GM23338 (cell line): ENCODE measurements at regions not wholly inside any gene's neighbourhood (a gene's known extent, or its start where the extent isn't known, plus 50 kb on each side); places are given as distances from the start of the nearest gene placed in this dataset.

Experiments
- CREB1 ChIP-seq: fragments of 250-450 bp; sonication (Bioruptor Pico); IDR thresholded peaks from 2 replicates; pipeline ENCODE4 v1.5.0; 2020; ENCODE audit warnings: low read depth, mild to moderate bottlenecking, moderate library complexity
- CTCF ChIP-seq, 2 experiments: fragments of 200-600 bp in 1 of 2; sonication (generic) in 1 of 2; conservative IDR thresholded peaks; 2 replicates each; pipeline versions ENCODE4 v1.5.1 to v1.6.1; 2016 to 2017; ENCODE audit warnings: antibody characterized with exemption in 2 of 2, low read depth in 2 of 2, mild to moderate bottlenecking in 2 of 2, moderate library complexity in 1 of 2
- ETS1 ChIP-seq: IDR thresholded peaks from 2 replicates; pipeline ENCODE4 v1.6.1; 2016; ENCODE audit warnings: antibody characterized with exemption
- EZH2 ChIP-seq: fragments of 200-600 bp; sonication (generic); IDR thresholded peaks from one replicate; pipeline ENCODE4 v1.8.0; 2017; ENCODE audit warnings: antibody characterized with exemption, mild to moderate bottlenecking, low read depth; ENCODE audit not compliant: unreplicated experiment
- EZH2phosphoT487 ChIP-seq: fragments of 200-600 bp; sonication (generic); IDR thresholded peaks from one replicate; pipeline ENCODE4 v1.8.1; 2018; ENCODE audit warnings: antibody characterized with exemption; ENCODE audit not compliant: unreplicated experiment
- JUNB ChIP-seq: IDR thresholded peaks from one replicate; pipeline ENCODE4 v1.6.1; 2016; ENCODE audit warnings: antibody characterized with exemption; ENCODE audit not compliant: unreplicated experiment
- NANOG ChIP-seq: IDR thresholded peaks from 2 replicates; pipeline ENCODE4 v1.6.1; 2016; ENCODE audit warnings: antibody characterized with exemption, borderline replicate concordance
- POLR2AphosphoS5 ChIP-seq: IDR thresholded peaks from 2 replicates; pipeline ENCODE4 v1.6.1; 2016; ENCODE audit warnings: antibody characterized with exemption, low read depth
- REST ChIP-seq: IDR thresholded peaks from one replicate; pipeline ENCODE4 v1.6.1; 2018; ENCODE audit warnings: antibody characterized with exemption; ENCODE audit not compliant: unreplicated experiment
- STAT1 ChIP-seq: IDR thresholded peaks from one replicate; pipeline ENCODE4 v1.6.1; 2016; ENCODE audit warnings: antibody characterized with exemption; ENCODE audit not compliant: unreplicated experiment
- ZNF114 ChIP-seq: fragments of 250-450 bp; sonication (Bioruptor Pico); IDR thresholded peaks from 2 replicates; pipeline ENCODE4 v1.5.0; 2020; ENCODE audit warnings: mild to moderate bottlenecking, moderate library complexity
- ZNF331 ChIP-seq: fragments of 250-450 bp; sonication (Bioruptor Pico); IDR thresholded peaks from 2 replicates; pipeline ENCODE4 v1.5.0; 2020; ENCODE audit warnings: low read depth, mild to moderate bottlenecking, moderate library complexity

GRCh38 chr6:134675110-134676054, 274.5 kb downstream of the ALDH8A1 start:
- no peak for TF ChIP-seq CTCF (conservative IDR thresholded peaks at IDR 0.05; ENCODE audit: low read depth in 2 of 2)
- TF ChIP-seq EZH2phosphoT487: no peak
- no peak for TF ChIP-seq EZH2
- TF ChIP-seq REST: no peak
- TF ChIP-seq CREB1: no peak
- no peak for TF ChIP-seq ZNF331
- no peak for TF ChIP-seq POLR2AphosphoS5
- no peak for TF ChIP-seq JUNB
- TF ChIP-seq ETS1: no peak
- no peak for TF ChIP-seq NANOG
- TF ChIP-seq STAT1: no peak
- TF ChIP-seq ZNF114: no peak
